ENCODE measurements at regions not wholly inside any gene's neighbourhood (a gene's known extent, or its start where the extent isn't known, plus 50 kb on each side); places are given as distances from the start of the nearest gene placed in this dataset.

DNA sequence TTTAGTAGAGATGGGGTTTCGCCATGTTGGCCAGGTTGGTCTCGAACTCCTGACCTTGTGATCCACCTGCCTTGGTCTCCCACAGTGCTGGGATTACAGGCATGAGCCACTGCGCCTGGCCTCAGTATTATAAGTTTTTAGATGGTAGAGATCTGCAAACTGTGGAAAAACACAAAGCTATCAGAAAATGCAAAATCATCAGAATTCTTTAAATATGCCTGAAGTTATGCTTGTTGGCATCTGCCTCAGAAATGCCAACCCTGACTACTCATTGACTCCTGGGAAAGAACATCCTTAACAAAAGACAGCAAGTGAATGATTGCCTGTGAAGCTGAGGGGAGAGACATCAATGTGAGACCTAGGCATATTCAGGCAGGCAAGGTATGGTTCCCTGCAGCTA lies 94.3 kb upstream of the MB21D2 start:
- TF ChIP-seq, protein P1, sequence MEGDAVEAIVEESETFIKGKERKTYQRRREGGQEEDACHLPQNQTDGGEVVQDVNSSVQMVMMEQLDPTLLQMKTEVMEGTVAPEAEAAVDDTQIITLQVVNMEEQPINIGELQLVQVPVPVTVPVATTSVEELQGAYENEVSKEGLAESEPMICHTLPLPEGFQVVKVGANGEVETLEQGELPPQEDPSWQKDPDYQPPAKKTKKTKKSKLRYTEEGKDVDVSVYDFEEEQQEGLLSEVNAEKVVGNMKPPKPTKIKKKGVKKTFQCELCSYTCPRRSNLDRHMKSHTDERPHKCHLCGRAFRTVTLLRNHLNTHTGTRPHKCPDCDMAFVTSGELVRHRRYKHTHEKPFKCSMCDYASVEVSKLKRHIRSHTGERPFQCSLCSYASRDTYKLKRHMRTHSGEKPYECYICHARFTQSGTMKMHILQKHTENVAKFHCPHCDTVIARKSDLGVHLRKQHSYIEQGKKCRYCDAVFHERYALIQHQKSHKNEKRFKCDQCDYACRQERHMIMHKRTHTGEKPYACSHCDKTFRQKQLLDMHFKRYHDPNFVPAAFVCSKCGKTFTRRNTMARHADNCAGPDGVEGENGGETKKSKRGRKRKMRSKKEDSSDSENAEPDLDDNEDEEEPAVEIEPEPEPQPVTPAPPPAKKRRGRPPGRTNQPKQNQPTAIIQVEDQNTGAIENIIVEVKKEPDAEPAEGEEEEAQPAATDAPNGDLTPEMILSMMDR (IDR thresholded peaks at IDR 0.05): no peak
- no peak for TF ChIP-seq ZFX (IDR thresholded peaks at IDR 0.05; ENCODE audit: borderline replicate concordance)
